K562 (cell line): ENCODE measurements at regions not wholly inside any gene's neighbourhood (a gene's known extent, or its start where the extent isn't known, plus 50 kb on each side); places are given as distances from the start of the nearest gene placed in this dataset.

Experiments used
- ATAC-seq: fragments of 200-7000 bp; cut with Tn5 transposase; 3 replicates; pipeline ENCODE4 v1.9.1; 2020; ENCODE audit warnings: moderate library complexity
- BruUV-seq: library from RNA; stranded (reverse); fragments of 400-500 nt; replicated peaks from 2 replicates; lab custom pipeline; 2021; lab: Mats Ljungman, UMichigan
- CTCF ChIA-PET: fragments of 300-600 bp; formaldehyde crosslinking; extraction: SDS; loops from one replicate; lab custom pipeline; 2021; ENCODE audit warnings: low intra/inter-chr PET ratio; lab: Yijun Ruan, JAX
- POLR2A ChIA-PET: fragments of 300-600, 350-650 bp; sonication (Branson Sonifier 250); formaldehyde crosslinking; extraction: SDS; loops from one replicate; lab custom pipeline; 2021; ENCODE audit warnings: antibody characterized with exemption, inconsistent platforms; lab: Yijun Ruan, JAX
- DNase-seq, 4 experiments: peaks; one replicate each; pipeline versions ENCODE4 v3.0.0 to v3.0.0-alpha.2; 2011 to 2018; ENCODE audit warnings: low spot score in 3 of 4, mixed read lengths in 3 of 4; ENCODE audit errors: extremely low read depth in 1 of 4
- FAIRE-seq: peaks from 2 replicates; lab custom pipeline; 2011; peaks lifted over from hg19 to GRCh38; lab: Jason Lieb, UNC
- H2AFZ ChIP-seq: 2 replicates; pipeline ENCODE4 v1.6.0; 2011; ENCODE audit warnings: low read depth, low read length, control low read depth, inconsistent platforms
- H3K27ac ChIP-seq: fragments of 200-600 bp; 3 replicates; pipeline ENCODE4 v1.8.0; 2011; ENCODE audit warnings: low read depth, mild to moderate bottlenecking, control low read depth, inconsistent platforms, low read length, moderate library complexity, mixed read lengths; ENCODE audit errors: extremely low read depth
- H3K27me3 ChIP-seq, 2 experiments: fragments of 300-600 bp in 1 of 2; 2 replicates in 1 of 2; 3 replicates in 1 of 2; pipeline versions ENCODE4 v1.6.0 to v1.8.0; 2011; ENCODE audit warnings: inconsistent platforms in 2 of 2, low read length in 2 of 2, mild to moderate bottlenecking in 1 of 2, mixed read lengths in 1 of 2, moderate library complexity in 1 of 2; ENCODE audit not compliant: control insufficient read depth in 2 of 2, insufficient read depth in 2 of 2
- H3K36me3 ChIP-seq: fragments of 300-600 bp; 3 replicates; pipeline ENCODE4 v1.8.0; 2011; ENCODE audit warnings: mild to moderate bottlenecking, low read length, inconsistent platforms; ENCODE audit not compliant: control insufficient read depth, insufficient read depth
- H3K4me1 ChIP-seq, 2 experiments: fragments of 200-600 bp in 1 of 2; replicated peaks in 1 of 2; 2 replicates in 1 of 2; 3 replicates in 1 of 2; pipeline versions ENCODE4 v1.5.1 to v1.8.0; 2011; ENCODE audit warnings: inconsistent platforms in 2 of 2, low read length in 2 of 2, mild to moderate bottlenecking in 1 of 2, mixed read lengths in 1 of 2, moderate library complexity in 1 of 2; ENCODE audit not compliant: control insufficient read depth in 2 of 2, insufficient read depth in 2 of 2
- H3K4me2 ChIP-seq: 2 replicates; pipeline ENCODE4 v1.6.1; 2011; ENCODE audit warnings: low read length, control low read depth, inconsistent platforms, mixed read lengths; ENCODE audit not compliant: insufficient read depth
- H3K4me3 ChIP-seq: fragments of 200-600 bp; sonication (generic), shearing (Covaris generic); 2 replicates; pipeline ENCODE4 v1.5.1; 2016; ENCODE audit warnings: control low read depth, inconsistent platforms
- H3K79me2 ChIP-seq: fragments of 200-600 bp; 3 replicates; pipeline ENCODE4 v1.8.0; 2011; ENCODE audit warnings: low read length, inconsistent platforms; ENCODE audit not compliant: control insufficient read depth, insufficient read depth
- H3K9ac ChIP-seq, 2 experiments: 2 replicates each; pipeline versions ENCODE4 v1.6.0 to v1.6.1; 2011; ENCODE audit warnings: low read depth in 2 of 2, low read length in 2 of 2, control low read depth in 1 of 2, inconsistent platforms in 1 of 2, mild to moderate bottlenecking in 1 of 2, mixed read lengths in 1 of 2; ENCODE audit not compliant: insufficient read depth in 1 of 2
- H3K9me1 ChIP-seq: one replicate; pipeline ENCODE4 v1.6.0; 2011; ENCODE audit warnings: inconsistent platforms, mild to moderate bottlenecking, low read length, moderate library complexity; ENCODE audit not compliant: control insufficient read depth, insufficient read depth
- H3K9me3 ChIP-seq: replicated peaks from 2 replicates; pipeline ENCODE4 v1.5.1; 2011; ENCODE audit warnings: low read depth, low read length, inconsistent platforms; ENCODE audit not compliant: control insufficient read depth, insufficient read depth
- H4K20me1 ChIP-seq: replicated peaks from 2 replicates; pipeline ENCODE4 v1.6.1; 2011; ENCODE audit warnings: low read length, inconsistent platforms, mixed read lengths; ENCODE audit not compliant: control insufficient read depth, insufficient read depth
- BCOR ChIP-seq: fragments of 450-650 bp; IDR thresholded peaks from 2 replicates; pipeline ENCODE4 v1.6.1; 2016
- FIP1L1 ChIP-seq: fragments of 200-400 bp; formaldehyde crosslinking; IDR thresholded peaks from 2 replicates; pipeline ENCODE4 v1.6.1; 2018; ENCODE audit warnings: mild to moderate bottlenecking, low read depth, low read length; ENCODE audit not compliant: poor library complexity, severe bottlenecking
- LEF1 ChIP-seq: fragments of 450-650 bp; IDR thresholded peaks from 2 replicates; pipeline ENCODE4 v1.6.1; 2016; ENCODE audit warnings: mild to moderate bottlenecking
- PTBP1 ChIP-seq: fragments of 200-400 bp; formaldehyde crosslinking; IDR thresholded peaks from 2 replicates; pipeline ENCODE4 v1.6.1; 2017; ENCODE audit warnings: low read depth, low read length
- ZBTB1 ChIP-seq: sonication (generic); formaldehyde crosslinking; IDR thresholded peaks from 2 replicates; pipeline ENCODE4 v1.8.1; 2023; ENCODE audit warnings: missing genetic modification reagents, low read depth, mild to moderate bottlenecking, borderline replicate concordance
- ZFP30 ChIP-seq: fragments of 250-450 bp; sonication (Bioruptor Pico); IDR thresholded peaks from 2 replicates; pipeline ENCODE4 v1.8.0; 2022; ENCODE audit warnings: moderate library complexity, mild to moderate bottlenecking, inconsistent platforms, borderline replicate concordance
- ZNF224 ChIP-seq: sonication (generic); formaldehyde crosslinking; IDR thresholded peaks from 2 replicates; pipeline ENCODE4 v1.8.0; 2022; ENCODE audit warnings: mild to moderate bottlenecking, missing genetic modification reagents
- ZNF253 ChIP-seq: fragments of 250-450 bp; sonication (Bioruptor Pico); conservative IDR thresholded peaks from 2 replicates; pipeline ENCODE4 v1.6.1; 2021; ENCODE audit warnings: mild to moderate bottlenecking
- ZNF75A ChIP-seq: fragments of 450-650 bp; formaldehyde crosslinking; IDR thresholded peaks from 2 replicates; pipeline ENCODE4 v1.4.0; 2020; ENCODE audit warnings: mild to moderate bottlenecking
- WGBS: fragments of 100-300 bp; shearing (Covaris generic); methylation state at CpG from one replicate; pipeline ENCODE4 v1.1.6; 2016; ENCODE audit warnings: low coverage, mixed read lengths; ENCODE audit not compliant: insufficient coverage; ENCODE audit errors: missing lambda C conversion rate; 5-methylcytosine and 5-hydroxymethylcytosine counted together
- in situ Hi-C: fragments of 300-500 bp; cut with MboI; formaldehyde crosslinking; loops from 4 replicates; pipeline ENCODE4 v1.15.0; 2018; ENCODE audit warnings: inconsistent platforms, mixed read lengths
- intact Hi-C: fragments of 100-400 bp; cut with micrococcal nuclease; formaldehyde crosslinking; loops from 2 replicates; pipeline ENCODE4 v1.14.2; 2022
- TF ChIP-seq, protein P1 (sequence below), 2 experiments: fragments of 450-650 bp in 1 of 2; sonication (generic) in 1 of 2; formaldehyde crosslinking in 1 of 2; IDR thresholded peaks; 2 replicates each; pipeline versions ENCODE4 v1.7.1 to v1.9.0; 2016 to 2022; ENCODE audit warnings: inconsistent platforms in 1 of 2, mild to moderate bottlenecking in 1 of 2, missing genetic modification reagents in 1 of 2
- TF ChIP-seq, protein P2 (sequence below), 2 experiments: fragments of 200-800 bp in 1 of 2; sonication (Bioruptor generic) in 1 of 2; sonication (generic) in 1 of 2; formaldehyde crosslinking in 1 of 2; IDR thresholded peaks in 1 of 2; conservative IDR thresholded peaks in 1 of 2; 2 replicates each; pipeline versions ENCODE4 v1.5.0 to v1.6.1; 2016 to 2020; ENCODE audit warnings: missing compliant biosample characterization in 1 of 2, missing genetic modification characterization in 1 of 2, missing genetic modification reagents in 1 of 2
- TF ChIP-seq, protein P3 (sequence below): sonication (generic); formaldehyde crosslinking; IDR thresholded peaks from 2 replicates; pipeline ENCODE4 v1.8.0; 2022; ENCODE audit warnings: missing genetic modification reagents, mild to moderate bottlenecking, moderate library complexity, borderline replicate concordance

DNA sequence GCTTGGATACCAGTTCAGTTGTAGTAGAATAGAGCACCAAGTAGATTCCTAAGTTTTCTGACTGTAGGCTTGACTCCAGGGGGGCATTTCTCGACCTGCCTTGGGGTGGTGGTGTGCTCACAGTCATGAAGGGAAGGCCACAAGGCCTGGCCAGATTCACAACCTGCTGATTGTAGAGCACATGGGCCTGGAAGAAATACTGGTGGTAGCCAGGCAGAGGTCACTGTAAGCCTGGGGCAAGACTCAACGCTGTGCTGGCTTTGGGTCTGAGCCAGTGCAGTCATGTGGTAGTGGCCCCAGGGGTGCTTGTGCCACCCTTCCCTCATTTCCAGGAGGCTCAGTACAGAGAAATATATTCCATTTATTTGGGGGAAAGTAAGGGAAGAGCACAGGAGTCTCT, 832.3 kb upstream of the SLC10A2 start:
- ATAC-seq, result no peak
- BruUV-seq, result no TSS peak
- ChIA-PET CTCF (no interaction called here), POLR2A (no interaction called here)
- Histone ChIP-seq H3K9me1 (no peaks in the 10 kb centered on the region), H4K20me1 (no peaks in the 10 kb centered on the region), H2AFZ (no peak overlapping the region), H3K27ac (no peak overlapping the region), H3K9ac (no peak overlapping the region), H3K27me3 (no peaks in the 10 kb centered on the region), H3K4me1 (no peaks in the 10 kb centered on the region), H3K79me2 (no peaks in the 10 kb centered on the region), H3K9me3 (no peaks in the 10 kb centered on the region), H3K4me3 (no peak overlapping the region), H3K36me3 (no peaks in the 10 kb centered on the region), H3K4me2 (no peak overlapping the region)
- WGBS, result 0% methylated on average over 2 of the region's 2 CpGs
- no peak for FAIRE-seq
- in situ Hi-C loops, result no loop called here
- intact Hi-C loops, result no loop called here
- DNase-seq, result no peak
- TF ChIP-seq ZNF224 (no peak), LEF1 (no peak), PTBP1 (no peak), ZNF253 (CRISPR knock-in tag) (no peak), FIP1L1 (no peak), BCOR (no peak), ZNF75A (CRISPR knock-in tag) (no peak), ZBTB1 (CRISPR knock-in tag) (no peak), ZFP30 (CRISPR knock-in tag) (no peak)
- TF ChIP-seq, protein P1, sequence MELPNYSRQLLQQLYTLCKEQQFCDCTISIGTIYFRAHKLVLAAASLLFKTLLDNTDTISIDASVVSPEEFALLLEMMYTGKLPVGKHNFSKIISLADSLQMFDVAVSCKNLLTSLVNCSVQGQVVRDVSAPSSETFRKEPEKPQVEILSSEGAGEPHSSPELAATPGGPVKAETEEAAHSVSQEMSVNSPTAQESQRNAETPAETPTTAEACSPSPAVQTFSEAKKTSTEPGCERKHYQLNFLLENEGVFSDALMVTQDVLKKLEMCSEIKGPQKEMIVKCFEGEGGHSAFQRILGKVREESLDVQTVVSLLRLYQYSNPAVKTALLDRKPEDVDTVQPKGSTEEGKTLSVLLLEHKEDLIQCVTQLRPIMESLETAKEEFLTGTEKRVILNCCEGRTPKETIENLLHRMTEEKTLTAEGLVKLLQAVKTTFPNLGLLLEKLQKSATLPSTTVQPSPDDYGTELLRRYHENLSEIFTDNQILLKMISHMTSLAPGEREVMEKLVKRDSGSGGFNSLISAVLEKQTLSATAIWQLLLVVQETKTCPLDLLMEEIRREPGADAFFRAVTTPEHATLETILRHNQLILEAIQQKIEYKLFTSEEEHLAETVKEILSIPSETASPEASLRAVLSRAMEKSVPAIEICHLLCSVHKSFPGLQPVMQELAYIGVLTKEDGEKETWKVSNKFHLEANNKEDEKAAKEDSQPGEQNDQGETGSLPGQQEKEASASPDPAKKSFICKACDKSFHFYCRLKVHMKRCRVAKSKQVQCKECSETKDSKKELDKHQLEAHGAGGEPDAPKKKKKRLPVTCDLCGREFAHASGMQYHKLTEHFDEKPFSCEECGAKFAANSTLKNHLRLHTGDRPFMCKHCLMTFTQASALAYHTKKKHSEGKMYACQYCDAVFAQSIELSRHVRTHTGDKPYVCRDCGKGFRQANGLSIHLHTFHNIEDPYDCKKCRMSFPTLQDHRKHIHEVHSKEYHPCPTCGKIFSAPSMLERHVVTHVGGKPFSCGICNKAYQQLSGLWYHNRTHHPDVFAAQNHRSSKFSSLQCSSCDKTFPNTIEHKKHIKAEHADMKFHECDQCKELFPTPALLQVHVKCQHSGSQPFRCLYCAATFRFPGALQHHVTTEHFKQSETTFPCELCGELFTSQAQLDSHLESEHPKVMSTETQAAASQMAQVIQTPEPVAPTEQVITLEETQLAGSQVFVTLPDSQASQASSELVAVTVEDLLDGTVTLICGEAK (IDR thresholded peaks at IDR 0.05), result no peak
- TF ChIP-seq, protein P1 (CRISPR knock-in tag; IDR thresholded peaks at IDR 0.05), result no peak
- TF ChIP-seq, protein P2, sequence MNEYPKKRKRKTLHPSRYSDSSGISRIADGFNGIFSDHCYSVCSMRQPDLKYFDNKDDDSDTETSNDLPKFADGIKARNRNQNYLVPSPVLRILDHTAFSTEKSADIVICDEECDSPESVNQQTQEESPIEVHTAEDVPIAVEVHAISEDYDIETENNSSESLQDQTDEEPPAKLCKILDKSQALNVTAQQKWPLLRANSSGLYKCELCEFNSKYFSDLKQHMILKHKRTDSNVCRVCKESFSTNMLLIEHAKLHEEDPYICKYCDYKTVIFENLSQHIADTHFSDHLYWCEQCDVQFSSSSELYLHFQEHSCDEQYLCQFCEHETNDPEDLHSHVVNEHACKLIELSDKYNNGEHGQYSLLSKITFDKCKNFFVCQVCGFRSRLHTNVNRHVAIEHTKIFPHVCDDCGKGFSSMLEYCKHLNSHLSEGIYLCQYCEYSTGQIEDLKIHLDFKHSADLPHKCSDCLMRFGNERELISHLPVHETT (CRISPR knock-in tag; conservative IDR thresholded peaks at IDR 0.05 in 1 of 2, IDR thresholded peaks at IDR 0.05 in 1 of 2), result no peak
- TF ChIP-seq, protein P3, sequence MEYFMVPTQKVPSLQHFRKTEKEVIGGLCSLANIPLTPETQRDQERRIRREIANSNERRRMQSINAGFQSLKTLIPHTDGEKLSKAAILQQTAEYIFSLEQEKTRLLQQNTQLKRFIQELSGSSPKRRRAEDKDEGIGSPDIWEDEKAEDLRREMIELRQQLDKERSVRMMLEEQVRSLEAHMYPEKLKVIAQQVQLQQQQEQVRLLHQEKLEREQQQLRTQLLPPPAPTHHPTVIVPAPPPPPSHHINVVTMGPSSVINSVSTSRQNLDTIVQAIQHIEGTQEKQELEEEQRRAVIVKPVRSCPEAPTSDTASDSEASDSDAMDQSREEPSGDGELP (CRISPR knock-in tag), result no peak
